HL-60 (cell line): ENCODE measurements at regions not wholly inside any gene's neighbourhood (a gene's known extent, or its start where the extent isn't known, plus 50 kb on each side); places are given as distances from the start of the nearest gene placed in this dataset.

ENCODE experiments used
- GABPA ChIP-seq: IDR thresholded peaks from 2 replicates; pipeline ENCODE4 v1.6.1; 2012; ENCODE audit warnings: low read depth
- POLR2AphosphoS5 ChIP-seq: IDR thresholded peaks from 2 replicates; pipeline ENCODE4 v1.6.1; 2012; ENCODE audit warnings: low read depth
- REST ChIP-seq: IDR thresholded peaks from 2 replicates; pipeline ENCODE4 v1.6.1; 2012; ENCODE audit warnings: low read depth; ENCODE audit not compliant: insufficient replicate concordance
- TF ChIP-seq, protein P1 (sequence below): IDR thresholded peaks from one replicate; pipeline ENCODE4 v1.5.1; 2011; ENCODE audit warnings: low read length, control low read depth, inconsistent platforms; ENCODE audit not compliant: insufficient read depth

GRCh38 chr12:23245186-23245585, 620.2 kb downstream of the ETNK1 start:
- TF ChIP-seq, protein P1, sequence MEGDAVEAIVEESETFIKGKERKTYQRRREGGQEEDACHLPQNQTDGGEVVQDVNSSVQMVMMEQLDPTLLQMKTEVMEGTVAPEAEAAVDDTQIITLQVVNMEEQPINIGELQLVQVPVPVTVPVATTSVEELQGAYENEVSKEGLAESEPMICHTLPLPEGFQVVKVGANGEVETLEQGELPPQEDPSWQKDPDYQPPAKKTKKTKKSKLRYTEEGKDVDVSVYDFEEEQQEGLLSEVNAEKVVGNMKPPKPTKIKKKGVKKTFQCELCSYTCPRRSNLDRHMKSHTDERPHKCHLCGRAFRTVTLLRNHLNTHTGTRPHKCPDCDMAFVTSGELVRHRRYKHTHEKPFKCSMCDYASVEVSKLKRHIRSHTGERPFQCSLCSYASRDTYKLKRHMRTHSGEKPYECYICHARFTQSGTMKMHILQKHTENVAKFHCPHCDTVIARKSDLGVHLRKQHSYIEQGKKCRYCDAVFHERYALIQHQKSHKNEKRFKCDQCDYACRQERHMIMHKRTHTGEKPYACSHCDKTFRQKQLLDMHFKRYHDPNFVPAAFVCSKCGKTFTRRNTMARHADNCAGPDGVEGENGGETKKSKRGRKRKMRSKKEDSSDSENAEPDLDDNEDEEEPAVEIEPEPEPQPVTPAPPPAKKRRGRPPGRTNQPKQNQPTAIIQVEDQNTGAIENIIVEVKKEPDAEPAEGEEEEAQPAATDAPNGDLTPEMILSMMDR: no peak
- no peak for TF ChIP-seq POLR2AphosphoS5
- no peak for TF ChIP-seq REST
- no peak for TF ChIP-seq GABPA
